HS-5 (cell line): ENCODE measurements at regions not wholly inside any gene's neighbourhood (a gene's known extent, or its start where the extent isn't known, plus 50 kb on each side); places are given as distances from the start of the nearest gene placed in this dataset.
A peak's percentile ranks its signal among the peaks of the same experiment; 100 is the strongest.
"Not testable (repeated sequence)": the region's sequence is repeated elsewhere in the genome, so short reads cannot be mapped to it uniquely, and the experiment has no call there.

Experiments
- DNase-seq: peaks from one replicate; pipeline ENCODE4 v3.0.0-alpha.2; 2012; ENCODE audit warnings: low read depth

DNA sequence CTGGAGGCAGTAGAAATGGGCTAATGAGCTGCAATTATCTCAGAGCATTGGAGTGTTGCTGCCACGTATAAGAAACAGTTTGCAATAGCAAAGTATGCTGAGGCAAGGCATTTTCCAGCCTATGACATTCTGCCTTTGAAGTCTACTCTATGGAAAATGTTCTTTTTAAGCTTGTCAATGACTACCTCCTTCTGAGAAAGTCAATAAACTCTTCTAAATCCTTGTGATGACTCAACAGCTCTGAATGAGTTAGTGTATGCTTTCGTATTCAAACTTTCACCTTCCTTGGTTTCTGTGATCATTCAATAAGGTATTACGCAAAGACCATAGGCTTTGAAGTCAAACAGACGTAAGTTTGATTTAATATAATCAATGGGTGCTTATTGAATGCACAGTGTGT, 111.2 kb downstream of the CAPZA3 start:
- peak; percentile 9 for DNase-seq

DNA sequence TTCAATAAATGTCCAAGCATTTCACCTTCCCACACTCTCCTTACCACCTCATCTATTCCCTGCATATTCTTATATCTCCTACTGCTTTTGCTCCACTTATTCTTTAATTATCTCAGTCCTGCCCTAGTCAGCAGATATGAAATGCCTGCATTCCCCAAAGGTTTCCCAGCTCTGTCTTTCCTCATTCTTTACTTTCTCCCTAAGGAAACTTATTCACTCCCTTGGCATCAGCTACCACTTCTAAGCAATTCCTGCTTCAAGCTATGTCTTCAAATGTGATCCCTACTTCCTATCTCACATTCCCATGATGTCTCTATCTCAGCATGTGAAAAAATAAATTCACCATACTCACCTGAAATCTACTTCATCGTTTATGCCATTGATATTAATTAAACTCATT, 111.8 kb downstream of the CAPZA3 start:
- DNase-seq, result no peak

DNA sequence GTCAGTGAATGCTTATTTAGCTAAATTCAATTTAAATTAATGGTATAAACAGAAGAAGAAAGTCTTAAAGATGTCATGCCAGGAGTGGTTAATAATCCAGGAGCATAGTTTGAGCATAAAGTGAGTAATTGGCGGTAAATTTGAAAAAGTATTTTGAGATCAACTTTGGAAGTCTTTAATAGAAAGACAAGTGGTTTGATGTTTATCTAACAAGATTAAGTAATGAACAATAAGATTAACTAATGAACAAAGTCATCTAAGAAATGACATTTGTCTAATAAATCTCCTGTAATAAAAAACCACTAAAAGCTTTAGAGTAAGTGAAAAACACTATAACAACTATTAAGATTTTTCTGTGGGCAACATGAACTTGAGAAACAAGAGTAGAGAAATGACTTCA, 112.8 kb downstream of the CAPZA3 start:
- no peak for DNase-seq

DNA sequence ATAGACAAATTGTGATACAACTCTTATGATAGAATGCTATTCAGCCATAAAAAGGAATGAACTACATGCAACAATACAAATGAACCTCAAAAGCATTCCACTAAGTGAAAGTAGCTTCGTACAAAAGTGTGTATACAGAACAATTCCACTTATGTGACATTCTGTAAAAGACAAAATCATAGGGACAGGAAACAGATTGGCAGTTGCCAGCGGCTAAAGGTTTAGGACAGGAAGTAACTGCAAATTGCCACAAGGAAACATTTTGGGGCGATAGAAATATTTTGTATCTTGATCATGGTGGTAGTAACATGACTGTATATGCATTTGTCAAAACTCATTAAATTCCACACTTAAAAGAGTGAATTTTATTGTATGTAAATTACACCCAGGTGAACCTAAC, 113.4 kb downstream of the CAPZA3 start:
- no peak for DNase-seq

DNA sequence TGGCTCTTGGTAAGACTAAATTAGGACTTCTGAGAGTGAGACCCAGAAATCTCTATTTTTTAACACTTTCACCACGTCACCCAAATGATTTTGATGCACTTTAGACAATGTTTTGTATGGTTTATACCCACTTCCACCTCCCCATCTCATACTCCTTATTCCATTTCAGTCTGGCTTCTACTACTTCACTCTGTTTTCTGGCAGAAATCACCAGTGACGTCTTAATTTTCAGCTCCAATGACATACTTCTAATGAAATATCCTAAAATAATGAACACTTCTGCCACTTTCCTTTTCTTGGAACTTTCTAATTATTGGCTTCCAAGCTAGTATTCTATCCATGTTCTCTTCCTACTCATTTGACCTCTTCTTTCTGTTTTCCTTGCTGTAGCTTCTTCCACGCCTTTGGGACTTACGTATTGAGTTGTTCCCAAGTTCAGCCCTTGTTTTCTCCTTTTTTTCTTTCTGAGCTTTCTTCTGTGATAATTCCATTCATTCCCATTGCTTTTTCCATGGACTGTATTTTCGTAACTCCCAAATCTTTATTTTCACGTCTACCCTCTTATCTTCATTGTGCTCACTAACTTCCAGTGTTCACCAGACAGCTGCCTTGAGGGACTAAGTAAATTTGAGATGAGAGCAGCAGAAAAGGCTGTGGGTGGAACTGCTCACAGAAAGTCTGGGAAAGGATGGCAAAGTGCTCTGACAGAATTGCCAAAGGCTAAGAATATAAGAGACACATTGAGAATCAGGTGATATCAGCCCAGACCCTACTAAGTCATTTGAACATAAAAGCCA, 115.8 kb downstream of the CAPZA3 start:
- no peak for DNase-seq

DNA sequence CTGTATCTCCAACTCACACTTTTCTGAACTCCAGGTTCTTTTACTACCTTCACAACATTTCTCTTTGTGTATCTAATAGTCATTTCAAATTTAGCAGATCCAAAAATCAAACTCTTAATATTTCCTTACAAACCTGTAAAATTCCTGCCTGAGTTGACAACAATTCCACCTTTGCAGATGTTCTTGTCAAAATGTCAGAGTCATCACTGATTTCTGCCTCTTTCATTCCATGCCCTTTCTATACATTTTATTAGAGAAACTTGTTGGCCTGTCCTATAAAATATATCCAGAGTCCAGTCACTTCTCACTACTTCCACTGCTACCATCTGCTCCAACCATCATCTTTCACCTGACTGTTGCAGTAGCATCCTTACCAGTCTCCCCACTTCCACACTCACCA, 119.7 kb downstream of the CAPZA3 start:
- no peak for DNase-seq

DNA sequence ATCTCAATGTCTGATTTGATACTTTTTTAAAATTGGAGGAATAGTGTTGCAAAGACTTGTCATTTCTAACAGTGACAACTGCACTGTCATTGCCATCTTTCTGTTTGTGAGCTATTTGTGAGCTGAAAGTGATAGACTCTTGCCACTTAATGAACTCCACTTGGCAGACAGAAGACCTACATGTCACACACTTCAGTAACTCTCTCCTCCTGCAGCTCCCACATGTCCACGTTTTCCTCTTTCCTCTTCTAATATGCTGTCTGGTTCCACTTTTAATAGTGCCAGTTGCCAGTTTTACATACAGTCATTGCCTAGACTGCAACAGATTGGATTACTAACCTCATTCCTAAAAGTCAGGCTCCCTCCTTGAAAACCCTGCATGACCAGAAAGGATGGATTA, 121.5 kb downstream of the CAPZA3 start:
- DNase-seq, result no peak

DNA sequence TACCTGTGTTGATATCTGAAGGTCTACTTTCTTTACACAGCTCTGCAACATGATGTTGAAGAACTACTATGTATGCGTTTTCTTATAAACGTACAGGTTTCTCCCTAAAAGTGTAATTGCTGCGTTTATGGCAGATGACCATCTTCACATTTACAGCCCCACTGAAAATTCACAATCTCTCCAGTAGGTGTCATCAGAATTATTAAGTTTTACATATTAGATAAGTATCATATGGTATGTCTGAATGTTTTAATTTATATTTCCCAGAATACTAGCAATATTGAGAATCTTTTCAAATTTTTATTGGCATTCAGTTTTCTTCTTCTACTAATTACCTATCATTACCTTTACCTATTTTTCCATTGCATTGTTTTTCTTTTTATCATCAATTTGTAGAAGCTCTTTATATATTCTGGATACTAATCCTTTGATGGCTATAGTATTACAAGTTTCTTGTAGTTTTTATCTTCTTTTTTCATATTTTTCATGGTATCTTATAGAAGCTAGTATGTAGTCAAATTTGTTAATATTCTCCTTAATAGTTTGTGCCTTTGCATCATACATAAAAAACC, 123.5 kb downstream of the CAPZA3 start:
- peak; percentile 11 for DNase-seq

DNA sequence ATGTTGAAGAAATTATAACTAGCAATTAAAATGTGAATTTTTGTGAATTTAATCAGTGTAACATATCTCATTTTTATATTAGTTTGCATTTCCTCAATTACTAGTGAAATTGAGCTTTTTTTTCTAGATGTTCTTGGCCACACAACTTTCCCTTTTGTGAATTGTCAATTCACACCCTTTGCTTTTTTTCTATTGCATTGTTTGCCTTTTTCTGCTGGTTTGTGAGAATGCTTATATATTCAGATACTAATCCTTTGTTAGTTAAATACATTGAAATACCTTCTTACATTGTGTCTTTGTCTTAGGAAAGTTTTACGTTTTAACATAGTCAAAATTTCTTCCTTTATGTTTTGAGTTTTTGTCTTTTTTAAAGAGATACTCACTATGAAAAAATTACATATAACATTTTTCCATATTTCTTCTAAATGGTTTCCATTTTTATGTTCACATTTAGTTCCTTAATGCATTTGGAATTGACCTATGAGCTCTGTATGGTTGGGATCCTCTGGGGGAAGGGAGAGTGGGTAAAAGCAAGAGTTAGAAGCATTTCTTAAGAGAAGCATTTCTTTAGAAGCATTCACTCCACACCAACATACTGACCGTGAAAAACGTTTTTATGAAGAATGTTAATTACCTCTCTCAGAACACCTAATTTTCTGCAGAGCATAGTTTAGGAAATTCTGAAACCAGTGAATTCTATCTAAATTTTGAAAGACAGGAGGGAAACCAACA, 126.0 kb downstream of the CAPZA3 start:
- DNase-seq, result no peak

DNA sequence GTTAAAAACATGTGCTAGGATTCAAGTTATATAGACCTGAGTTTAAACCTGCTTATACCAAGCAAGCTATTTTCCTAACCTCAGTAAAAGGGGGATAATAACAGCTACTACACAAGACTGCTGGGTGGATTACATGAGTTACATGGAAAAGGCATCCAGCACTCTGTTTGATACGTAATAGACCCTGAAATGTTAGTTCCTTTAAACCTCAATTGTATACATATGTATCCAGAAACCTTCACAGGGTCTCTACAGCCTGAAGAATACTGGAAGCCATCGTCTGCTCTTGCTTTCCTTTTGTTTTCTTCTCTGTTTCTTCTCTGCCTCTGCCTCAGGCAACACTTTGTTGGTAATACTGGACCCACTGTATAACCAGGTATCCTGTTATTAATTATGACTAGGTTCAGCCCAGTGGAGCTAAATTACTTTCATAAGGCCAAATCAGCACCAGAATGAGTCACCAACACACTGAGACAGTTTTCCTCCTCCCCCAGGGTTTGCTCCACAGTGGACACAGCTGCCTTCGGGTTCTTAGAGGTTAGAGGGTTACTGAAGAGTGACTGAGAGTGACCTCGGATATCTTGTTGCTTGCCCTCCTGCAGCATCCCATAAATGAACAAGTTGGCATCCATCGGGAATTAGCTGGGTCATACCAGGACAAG, 127.1 kb downstream of the CAPZA3 start:
- DNase-seq, result peak; percentile 65

DNA sequence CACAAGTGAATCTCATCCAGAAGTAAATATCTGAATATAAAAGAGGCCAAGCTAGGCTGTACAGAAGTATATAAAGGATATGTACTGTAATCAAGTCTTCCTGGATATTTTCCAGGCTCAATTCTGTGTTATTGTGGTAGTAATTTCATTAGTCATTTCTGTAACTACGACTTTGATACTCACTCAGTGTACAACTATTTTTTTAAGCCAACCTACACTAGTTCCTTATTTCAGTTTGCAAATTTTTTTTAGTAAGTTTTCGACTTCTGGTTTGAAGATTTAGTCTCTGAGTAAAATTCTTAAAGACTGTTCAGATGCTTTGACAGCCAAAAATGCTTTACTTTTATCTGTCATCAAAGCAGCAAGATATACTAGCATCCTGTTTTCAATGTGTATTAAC, 130.8 kb downstream of the CAPZA3 start:
- peak; percentile 11 for DNase-seq

DNA sequence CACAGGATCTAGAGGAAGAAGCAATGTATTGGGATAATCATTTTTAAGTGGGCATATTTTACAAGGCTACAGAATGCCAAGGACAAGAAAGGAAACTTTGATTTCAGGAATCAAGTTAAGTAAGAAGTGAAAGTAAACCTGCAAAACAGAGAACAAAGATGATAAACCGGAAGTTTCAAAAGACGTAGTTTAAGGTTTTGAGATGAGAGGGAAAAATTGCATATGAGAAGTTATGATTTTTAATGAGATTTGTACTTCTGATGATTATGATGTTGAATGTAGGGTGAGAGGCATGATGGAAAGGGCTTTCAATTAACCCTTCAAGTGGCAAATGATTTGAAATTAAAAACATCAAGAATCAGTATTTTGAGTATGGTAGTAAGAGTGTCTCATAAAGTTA, 134.9 kb downstream of the CAPZA3 start:
- no peak for DNase-seq

DNA sequence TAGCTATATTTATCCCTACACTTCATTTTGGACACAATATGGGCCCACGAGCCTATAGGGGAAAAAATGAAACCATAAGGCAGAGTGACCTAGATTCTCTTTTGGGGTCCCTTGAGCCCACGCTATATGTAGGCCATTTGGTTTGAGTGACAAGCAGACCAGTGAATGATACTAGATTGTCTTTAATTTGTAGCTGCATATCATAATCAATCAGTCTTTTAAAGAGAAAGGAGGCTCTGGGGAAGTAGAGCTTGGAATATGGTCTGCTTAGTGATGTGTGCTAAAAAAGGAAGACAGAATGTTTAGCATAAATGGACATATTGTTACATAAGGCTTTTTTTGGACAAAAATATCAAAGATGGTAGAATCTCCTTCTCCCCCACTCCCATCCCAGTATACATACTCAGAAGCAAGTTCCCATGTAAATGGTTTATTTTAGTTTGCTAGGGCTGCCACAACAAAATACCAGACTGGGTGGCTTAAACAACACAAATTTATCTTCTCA, 140.8 kb downstream of the CAPZA3 start:
- no peak for DNase-seq

DNA sequence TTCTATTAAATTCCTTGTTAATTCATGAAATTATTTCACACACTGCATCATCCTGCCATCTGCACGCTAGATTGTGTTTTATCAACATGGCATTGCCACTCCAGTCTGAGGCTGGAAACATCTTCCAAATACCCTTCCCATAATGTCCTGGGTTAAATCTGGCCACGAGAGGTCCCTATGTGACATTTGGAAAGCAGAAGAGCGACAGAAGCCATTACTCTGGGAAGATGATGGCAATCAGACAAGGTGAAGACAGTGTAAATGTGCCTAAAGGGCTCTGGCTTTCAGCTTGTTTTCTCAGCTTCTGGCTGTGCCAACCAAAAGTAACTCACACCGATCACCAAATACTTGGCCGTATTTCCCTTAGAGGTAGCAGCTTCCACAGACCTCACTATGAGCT, 144.8 kb downstream of the CAPZA3 start:
- DNase-seq, result no peak

DNA sequence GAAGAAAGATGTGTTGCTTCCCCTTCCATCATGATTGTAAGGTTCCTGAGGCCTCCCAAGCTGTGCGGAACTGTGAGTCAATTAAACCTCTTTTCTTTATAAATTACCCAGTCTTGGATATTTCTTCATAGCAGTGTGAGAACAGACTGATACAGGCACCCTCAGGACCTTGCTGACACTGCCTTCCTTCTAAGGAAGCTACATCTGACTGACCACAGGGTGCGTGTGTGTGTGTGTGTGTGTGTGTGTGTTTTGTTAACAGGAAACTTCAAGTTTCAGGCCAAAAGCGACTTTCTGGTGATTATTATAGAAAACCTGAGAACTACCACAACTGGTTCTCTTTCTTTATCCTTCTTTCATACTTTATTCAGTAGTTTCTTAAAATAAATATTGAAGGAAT, 149.0 kb downstream of the CAPZA3 start:
- no peak for DNase-seq

DNA sequence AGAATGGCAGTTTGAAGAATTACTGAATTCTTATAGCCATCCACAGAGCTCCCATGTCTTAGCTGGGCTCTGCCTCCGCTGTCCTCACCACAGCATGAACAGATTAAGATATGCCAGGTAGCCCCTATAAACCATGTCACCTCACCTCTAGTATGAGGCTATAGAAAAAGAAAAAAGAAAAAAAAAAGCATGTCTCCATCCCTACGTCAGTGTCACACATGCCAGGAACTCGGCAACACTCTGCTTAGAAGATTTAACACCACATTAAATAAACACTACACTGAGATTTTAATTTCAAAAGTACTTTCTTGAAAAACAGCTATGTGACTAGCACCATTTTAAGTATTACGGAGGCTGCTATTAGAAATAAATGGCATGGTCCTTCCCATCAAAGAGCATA, 149.4 kb downstream of the CAPZA3 start:
- no peak for DNase-seq

DNA sequence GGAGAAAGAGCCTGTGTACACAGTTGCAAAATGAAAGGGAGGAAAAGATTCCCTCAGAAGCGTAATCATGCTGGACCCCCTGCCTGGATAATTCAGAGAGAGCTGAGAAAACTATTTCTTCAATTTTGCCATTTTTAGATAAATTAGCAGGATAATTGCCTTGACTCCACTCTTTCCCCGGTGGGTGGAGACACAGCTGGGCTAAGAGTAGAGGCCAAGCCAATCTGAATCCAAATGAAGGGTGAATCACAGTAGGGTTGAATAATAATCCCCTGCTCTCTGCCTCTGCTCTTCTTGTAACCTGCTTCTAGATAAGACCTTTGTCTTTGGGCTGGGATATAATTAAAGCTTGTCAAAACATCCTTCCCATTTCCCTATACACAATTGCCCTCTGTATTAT, 150.1 kb downstream of the CAPZA3 start:
- DNase-seq, result no peak

DNA sequence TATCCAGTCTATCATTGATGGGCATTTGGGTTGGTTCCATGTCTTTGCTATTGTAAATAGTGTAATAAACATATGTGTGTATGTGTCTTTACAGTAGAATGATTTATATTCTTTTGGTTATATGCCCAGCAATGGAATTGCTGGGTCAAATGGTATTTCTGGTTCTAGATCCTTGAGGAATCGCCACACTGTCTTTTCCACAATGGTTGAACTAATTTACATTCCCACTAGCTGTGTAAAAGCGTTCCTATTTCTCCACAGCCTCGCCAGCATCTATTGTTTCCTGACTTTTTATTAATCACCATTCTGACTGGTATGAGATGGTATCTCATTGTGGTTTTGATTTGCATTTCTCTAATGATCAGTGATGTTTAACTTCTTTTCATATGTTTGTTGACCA, 152.7 kb downstream of the CAPZA3 start:
- not testable (repeated sequence) for DNase-seq

DNA sequence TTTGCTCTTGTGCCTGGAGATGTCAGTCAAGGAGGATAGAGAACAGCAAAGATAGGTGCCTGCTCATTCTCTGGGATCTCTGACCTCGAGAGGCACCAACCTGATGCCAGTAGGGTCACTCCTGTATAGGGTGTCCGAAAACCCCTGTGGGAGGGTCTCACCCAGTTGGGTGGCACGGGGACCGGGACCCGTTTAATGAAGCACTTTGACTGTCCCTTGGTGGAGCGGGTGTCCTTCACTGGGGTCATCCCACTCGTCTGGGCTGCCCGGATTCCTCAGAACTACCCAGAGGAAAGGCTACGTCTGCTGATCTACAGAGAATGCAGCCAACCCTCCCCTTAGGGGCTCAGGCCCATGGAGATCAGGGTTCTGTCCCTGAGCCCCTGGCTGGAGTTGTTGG, 157.6 kb downstream of the CAPZA3 start:
- no peak for DNase-seq

DNA sequence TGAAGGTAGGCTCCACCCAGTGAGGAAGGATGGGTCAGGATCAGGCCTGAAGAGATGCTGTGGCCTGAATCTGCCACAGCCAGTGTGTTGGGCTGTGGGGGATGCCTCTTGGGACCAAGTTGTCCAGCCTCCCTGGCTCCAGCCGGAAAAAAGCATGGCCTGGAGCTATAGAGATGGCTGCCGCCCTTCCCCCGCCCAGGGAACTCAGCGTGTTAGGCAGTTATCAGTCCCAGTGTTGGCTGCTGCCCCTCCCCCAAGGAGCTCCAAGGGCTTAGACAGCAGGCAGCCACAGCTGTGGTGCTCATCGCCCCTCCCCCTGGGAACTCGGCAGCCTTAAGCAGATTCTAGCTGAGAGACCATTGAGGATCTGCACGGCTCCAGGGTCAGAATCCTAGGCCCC, 158.0 kb downstream of the CAPZA3 start:
- DNase-seq, result no peak

DNA sequence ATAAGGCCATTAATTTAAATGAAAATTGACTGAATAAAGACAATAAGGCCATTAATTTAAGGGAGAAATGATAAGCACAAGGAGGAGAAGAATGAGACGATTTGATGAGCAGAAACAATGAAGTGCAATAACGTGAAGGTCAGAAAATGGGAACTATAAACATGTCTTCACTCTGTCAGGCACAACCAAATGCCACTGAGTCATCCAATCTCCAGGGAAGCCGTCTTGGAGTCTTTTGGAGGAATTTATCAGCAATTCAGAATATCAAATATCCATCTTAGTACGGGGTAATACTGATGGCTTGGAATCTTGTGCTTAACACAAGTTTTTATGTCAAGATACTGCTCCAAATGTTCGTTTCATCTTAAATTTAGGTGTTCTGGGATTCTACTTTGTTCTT, 159.9 kb downstream of the CAPZA3 start:
- DNase-seq, result no peak

DNA sequence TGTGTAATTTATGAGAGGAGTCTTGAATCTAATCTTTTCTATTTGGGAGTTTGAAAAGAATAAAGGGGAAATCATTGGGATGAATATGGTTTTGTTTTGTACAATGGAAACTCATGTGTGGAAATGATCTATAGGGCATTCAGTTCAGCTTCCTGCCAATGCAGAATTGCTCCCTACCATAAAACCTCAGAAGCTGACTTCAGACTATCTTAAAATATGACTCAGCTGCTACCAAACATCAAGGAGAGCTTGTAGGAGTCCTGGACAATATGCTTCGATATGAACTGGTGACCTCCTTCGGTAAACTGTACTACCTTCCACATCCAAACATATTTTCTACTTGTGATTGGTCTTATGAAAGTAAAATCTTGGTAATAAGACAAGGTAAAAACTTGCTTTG, 160.6 kb downstream of the CAPZA3 start:
- DNase-seq, result no peak

DNA sequence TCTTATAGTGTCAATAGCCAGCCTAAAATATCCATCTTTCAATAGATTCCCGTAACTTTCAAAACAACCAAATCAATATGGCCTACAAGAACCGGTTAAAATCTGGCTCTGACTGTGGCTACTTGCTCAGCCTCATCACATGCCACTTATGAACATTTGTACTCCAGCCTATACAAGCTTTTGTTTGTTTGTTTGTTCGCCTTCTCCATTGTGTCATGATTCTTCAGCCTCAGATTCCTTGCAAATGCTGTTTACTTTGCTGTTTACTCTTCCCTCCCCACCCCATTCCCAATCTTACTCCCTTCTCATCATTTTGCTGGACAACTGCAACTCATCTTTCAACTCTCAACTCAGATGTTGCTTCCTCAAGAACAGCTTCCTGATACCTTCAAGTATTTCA, 161.2 kb downstream of the CAPZA3 start:
- no peak for DNase-seq
